Left renal cortex interstitium (tissue), 4 donors: ENCODE measurements at regions not wholly inside any gene's neighbourhood (a gene's known extent, or its start where the extent isn't known, plus 50 kb on each side); places are given as distances from the start of the nearest gene placed in this dataset.

Source experiments
- DNase-seq, 4 donors: peaks; one replicate each; pipeline ENCODE4 v3.0.0-alpha.2; 2013; ENCODE audit warnings: low read depth in 4 of 4, low spot score in 2 of 4, missing footprints in 1 of 4

DNA sequence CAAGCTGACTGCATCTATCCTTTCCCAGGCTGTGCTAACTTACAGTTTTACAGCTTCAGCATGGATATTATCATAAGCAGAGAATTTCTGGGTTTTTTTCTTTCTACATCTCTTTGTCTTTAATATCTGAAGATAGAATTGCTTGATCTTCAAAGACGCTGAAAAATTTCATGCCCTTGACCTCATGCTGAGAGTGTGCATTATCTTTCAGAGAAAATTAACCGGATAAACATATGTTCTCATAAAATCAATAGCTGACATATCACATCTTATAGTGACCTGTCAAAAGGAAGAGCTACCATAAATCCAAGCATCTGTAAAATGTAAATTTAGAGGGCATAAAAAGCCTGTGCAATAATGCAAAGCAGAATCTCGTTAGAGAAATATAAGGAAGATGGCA is 1704.1 kb upstream of the FLRT2 start:
- no peak for DNase-seq

DNA sequence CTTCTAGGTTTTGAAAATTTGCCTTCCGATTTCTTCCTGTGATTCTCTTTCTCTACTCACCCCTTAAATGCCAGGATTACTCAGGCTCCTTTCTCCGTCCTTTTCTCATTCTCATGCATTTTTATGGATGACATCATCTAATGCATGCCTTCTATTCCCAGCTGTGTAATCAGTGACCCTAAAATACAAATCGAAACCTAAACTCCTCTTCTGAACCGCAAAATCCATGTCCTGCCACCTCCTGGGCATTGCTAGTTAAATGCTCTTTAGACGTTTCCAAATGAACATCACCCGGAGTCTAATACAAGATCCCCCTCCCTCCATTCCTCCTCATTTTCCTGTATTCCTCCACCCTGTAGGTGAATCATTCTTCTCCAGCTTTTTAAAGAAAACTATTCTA is 1703.1 kb upstream of the FLRT2 start:
- DNase-seq = no peak

DNA sequence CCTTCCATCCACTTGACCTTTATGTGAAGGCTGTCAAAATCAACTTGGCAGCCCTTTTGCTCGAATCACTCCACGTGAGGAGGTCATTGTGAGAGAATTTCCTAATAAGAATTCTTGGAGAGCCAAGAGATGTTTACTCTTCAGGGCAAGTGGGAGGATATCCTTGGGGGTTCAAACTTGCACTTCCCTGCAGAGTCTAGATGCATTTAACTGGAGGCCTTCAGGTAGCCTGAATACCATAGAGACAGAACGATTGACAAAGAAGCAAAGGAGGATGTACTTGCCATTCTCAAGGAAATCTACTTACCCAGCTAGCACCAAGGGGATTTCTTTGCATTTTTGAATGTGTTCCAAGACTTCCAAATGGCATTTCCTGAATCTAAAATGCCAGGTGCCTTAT is 1702.6 kb upstream of the FLRT2 start:
- DNase-seq = no peak

DNA sequence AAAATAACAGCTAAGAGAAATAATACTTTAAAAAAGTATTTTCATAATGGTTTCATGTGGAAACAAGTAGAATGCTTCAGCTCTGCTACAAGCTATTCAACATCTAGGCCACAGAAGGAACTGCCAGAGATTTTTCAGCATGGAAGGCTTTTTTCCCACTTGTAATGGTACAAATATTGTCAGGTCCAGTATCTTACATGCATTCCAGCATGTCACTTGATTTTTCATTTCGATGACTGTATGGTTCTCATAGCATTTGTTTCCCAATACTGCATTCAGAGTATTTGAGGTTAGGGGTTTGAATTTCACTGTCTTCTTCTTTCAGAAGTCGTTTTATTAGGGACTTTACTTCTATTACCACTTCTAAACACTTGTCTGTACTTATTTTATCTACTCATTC is 1701.5 kb upstream of the FLRT2 start:
- no peak for DNase-seq

DNA sequence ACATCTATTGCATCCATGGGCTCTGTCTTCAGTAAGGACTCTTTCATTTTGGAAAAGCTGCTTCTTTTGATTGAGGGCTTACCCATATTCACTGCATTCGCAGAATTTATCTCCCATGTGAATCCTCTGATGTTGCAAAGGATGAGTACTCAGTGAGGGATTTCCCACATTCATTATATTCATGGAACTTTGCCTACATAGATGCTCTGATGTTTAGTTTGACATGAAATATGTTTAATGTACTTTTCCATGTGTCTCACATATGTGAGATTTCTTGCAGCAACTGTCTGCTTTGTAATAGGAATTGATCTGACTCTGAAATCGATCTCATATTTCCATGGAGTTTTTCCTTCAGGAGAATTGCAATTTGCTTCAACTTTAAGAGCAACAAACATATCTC is 1699.6 kb upstream of the FLRT2 start:
- DNase-seq = no peak

DNA sequence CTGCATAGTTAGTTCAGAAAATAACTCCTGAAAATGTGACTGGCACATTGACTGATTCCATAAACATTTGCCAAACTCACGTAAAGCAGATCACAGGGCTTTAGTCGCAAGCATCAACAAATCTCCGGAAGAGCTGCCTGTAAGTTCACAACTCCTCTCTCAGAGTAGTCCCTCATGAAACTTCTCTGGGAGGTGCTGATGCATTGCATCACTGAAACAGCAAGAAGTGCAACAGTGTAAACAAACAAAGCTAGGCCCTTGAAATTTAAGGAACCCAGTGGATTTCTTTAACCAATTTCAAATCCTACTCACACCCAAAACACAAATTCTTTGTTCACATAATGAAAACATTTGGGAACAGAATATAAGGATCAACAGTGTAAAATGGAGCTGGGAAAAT is 1691.7 kb upstream of the FLRT2 start:
- no peak for DNase-seq

DNA sequence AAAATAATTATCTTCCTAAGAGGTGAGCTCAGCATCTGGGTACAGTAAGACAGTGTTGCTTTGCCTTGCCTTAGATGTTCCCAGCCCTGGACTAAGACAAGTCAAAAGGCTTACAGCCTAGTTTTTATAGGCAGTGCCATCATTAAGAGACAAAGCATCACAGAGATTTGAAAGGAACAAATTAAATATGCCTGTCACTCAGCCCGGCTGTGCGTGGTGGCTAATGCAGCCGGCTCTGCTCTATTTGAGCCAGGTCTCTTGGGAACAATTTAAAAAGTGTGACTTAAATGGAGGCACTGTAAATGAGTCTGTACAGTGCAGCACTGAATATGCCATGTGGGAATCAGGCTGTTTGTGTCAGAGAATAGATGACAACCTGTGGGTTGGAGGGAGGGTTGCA is 1687.4 kb upstream of the FLRT2 start:
- no peak for DNase-seq

DNA sequence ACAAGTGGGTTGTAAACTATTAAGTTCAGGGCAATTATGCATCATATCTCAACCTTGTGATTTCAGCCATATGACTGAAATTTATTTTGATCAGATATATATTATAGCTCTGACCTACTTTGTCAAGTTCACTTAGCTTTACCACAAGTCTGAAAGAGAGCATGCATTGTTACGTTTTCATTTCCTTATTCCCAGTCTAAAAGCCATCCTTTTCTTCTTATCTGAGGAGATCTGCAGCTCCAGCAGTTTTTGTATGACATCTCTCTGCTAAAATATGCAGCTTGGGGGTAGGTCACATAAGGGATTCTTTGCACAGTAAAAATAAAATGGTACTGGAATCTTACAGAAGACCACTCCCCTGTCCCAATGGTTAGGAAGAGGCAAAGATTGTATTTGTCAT is 1682.8 kb upstream of the FLRT2 start:
- no peak for DNase-seq

DNA sequence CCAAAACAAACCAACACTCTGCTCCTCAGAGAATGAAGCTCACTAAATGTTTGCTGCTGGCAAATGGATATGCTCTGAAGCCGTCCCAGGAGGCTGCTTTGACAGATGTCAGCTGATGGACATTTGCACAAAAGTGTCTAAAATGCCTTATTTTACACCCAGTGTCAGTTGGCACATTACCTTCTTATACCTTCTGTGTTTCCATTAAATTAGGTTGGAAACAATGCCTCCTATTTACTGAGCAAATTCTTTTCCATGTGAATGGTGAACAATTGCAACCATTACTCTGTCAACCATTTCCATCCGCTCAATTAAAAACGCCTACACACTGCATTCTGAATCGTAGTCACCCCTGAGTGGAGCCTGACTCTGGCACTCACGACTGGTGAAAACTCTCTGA is 1679.9 kb upstream of the FLRT2 start:
- no peak for DNase-seq

DNA sequence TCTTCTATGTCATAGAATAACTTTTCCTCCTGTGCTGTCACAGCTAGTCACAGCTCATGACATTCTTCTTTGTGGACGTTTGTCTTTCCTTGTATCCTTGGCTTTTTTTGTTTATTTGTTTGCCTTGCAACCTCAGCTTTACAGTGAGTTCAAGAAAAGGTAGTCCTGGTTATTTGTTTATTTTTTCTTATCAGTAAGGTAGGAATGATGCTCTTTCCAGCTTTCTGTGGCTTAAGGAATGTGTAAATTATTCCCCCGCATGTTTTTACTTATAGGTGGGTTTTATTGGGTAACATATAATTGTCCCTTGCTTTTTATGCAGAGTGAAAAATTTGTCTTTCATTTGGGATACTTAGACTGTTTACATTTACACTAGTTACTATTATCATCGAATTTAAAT is 1673.6 kb upstream of the FLRT2 start:
- DNase-seq = no peak

DNA sequence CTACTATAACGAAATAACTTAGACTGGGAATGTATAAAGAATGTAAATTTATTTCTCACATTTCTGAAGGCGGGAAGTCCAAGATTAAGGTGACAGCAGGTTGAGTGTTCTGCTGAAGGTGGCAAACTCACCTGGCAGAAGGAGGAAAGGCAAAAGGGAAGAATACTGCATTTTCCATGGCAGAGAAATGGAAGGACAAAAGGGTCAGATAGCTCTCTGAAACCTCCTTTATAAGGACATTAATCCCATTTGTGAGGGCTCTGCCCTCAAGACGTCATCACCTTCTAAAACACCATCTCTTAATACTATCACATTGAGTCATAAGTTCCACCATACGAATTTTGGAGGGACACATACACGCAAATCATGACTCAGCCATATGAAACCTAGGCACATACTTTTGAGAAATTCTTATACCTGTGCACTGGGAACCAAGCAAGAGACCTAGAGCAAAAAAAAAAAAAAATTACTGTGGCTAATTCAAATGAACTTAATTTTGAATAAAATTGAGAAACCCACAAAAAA is 1669.3 kb upstream of the FLRT2 start:
- no peak for DNase-seq

DNA sequence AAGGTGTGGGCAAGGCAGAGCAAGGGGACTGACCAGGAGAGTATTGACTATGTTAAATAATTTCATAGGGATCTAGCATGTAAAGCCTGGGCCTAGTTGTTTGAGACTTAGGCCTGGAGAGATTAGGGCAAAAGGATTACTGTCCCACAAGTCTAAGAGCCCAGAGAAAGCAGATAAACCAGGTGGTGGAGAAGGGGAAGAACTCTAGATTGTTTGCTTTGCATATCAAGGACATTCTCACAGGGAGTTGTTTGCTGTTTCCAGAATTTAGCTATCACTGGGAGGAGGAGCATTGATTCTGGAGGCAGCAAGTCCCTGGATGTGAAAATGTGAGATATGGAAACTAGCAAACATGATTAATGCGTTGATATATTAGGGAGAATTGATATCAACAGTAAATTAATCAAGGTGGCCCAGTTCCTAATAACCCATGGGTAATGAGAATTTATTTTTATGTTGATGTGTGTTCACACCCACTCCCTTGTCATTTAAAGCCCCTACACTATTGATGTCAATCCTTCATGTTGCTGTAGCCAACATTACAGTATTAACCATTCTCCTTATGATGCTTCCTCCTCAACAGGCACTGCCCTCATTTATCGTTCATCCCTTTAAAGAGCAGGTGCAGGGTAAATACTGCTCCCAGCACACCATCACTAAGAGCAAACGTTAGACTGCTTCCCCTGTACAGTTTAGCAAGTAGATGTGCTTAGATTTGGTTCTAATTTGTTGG is 1666.7 kb upstream of the FLRT2 start:
- no peak for DNase-seq

DNA sequence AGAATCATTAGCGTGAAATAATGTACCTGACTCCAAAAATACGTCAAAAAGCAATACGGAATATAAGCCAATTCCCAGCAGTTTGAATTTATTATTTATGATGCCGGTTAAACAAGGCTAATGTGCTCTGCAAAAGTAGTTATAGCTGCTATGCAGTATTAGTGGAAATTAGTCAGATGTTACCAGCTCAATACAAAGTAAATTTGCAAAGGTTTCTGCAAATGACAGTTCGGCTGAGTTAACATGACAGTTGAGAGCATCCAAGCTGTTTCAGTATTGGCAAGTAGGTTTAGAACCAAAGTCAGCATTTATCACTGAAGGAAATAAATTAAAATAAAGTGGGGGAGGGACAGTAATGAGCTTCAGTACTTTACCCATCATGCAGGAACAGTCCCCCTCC is 1665.8 kb upstream of the FLRT2 start:
- DNase-seq = no peak

DNA sequence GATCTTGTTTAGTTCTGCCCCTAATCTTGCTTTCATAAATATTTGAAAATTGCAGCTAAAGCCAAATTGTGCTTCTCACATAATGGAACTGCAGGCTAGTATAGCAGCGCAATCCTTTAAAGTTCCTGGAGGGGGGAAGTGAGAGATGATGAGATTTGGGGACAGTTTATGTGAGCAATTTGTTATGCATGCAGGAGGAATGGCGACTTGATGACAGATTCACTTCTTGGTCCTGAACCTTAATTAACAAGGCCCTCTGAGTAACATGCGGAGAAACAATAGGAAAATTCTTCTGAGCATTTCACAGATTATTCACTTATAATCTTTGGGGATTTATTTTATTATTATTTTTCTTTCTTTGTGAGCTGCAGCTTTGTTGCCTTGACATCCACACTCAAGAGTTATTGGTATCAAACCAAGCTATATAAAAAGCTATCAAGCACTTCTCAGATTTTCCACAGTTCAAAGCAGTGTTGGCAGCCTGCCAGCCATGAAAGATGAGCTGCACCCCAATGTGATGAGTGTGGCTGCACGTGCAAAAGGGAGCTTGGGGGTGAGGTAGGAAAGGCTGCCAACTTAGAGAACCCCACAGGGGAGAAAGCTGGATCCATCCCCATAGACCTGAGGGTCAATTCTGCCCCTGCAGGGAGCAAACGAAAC is 1662.2 kb upstream of the FLRT2 start:
- DNase-seq = no peak

DNA sequence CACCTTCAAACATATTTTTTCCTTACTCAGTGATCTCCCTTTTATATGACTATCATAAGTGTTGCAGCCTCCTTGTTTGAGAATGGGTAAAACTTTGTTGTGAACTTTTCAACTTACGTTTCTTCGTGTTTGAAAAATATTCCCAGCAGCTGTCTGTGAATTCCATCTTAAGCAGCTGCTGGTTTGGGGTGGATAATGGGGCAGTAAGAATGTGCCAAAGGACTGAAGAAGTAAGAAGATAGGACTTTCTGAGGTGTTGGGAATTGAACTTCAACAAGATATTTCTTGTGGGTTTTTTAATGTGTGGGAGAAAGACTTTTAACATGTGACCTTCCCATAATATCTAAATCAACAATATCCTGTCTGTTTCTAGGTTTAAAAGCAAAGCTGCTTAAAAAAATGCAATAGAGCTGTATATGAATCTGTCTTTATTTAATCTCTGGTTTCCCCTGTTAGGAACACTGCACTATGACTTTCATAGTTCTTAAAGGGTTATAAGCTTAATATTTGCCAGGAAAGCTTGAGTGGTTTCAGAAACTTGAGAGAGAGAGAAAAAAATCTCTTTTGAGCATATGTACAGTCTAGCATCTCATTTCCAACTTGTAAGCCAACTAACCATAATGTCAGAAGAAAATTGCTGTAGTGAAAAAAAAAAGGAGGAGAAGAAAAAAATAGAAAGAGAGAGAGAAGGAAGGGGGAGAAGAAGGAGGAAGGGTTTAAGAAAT is 1659.2 kb upstream of the FLRT2 start:
- DNase-seq = no peak

DNA sequence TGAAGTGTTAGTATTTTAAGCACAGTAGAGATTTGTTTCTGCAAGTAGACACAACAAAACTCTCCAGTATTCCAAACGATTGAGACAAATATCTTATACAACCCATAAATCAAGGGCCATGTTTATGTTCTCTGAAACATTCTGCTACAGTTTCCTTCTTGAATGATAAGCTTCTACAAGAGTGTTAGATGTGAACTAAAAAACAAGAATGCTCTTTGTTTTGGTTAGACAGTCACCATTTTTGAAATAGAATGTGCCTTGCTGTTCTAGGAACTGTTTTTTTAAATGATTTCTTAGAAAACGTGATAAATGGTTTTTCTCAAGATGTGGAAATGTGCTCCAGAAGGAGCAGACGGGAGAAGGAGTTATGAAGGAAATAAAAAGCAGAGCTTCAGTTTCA is 1656.3 kb upstream of the FLRT2 start:
- DNase-seq = no peak

DNA sequence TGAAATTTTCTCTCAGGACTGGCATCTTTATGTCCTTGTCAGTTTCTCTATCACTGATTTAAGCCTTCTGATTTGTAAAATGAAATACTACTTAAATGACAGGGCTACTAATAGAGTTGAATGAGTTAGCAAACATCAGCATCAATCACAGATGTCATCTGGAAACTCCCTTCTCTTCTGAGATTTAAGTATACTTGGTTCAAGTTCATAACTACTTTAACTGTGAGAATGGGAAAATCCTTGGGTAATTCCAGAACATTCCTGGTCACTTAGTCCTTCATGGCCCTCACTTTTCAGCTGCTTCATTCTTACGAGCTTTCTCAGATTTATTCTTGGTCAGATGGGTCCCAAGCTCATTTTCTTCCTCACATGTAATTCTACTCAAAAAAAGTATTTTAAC is 1655.3 kb upstream of the FLRT2 start:
- no peak for DNase-seq

DNA sequence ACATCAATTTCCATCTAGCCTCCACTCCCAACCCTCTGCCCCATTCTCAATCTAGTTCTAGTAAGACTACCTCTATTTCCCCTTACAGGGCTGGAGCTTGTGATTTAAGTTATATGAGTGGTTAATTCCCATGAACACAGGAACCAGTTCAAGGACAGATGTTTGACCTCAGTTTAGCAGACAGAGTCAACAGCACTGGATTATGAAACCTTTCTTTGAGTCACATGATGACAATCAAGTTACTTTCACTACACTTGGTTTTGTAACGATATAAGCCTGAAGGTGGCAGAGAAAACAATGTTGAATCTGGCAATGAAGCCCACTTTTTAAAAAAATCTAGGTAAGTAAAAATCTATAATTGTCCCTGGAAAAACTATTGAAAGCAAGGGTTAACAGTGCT is 1646.2 kb upstream of the FLRT2 start:
- DNase-seq = no peak

DNA sequence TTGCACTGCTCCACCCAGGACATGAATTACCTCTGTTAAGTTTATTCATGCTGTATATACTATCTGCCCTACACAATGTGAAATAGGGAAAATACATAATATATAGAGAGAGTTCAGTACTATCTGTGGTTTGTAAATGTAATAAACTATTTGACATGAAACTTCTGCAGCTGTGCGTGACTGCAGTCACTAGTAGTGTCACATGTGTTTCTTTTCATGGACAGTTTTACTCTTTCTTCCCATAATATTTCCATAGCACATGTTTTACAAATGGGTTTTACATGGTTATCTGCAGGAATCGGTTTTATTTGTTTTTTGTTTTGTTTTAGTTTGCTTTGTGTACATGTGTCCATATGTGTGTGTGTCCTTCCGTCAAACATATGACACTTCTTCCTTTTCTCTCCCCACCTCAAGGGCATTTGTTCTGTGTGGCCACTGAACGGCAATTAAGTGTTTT is 1644.1 kb upstream of the FLRT2 start:
- DNase-seq = peak in 1 of 4 donors; percentile 50

DNA sequence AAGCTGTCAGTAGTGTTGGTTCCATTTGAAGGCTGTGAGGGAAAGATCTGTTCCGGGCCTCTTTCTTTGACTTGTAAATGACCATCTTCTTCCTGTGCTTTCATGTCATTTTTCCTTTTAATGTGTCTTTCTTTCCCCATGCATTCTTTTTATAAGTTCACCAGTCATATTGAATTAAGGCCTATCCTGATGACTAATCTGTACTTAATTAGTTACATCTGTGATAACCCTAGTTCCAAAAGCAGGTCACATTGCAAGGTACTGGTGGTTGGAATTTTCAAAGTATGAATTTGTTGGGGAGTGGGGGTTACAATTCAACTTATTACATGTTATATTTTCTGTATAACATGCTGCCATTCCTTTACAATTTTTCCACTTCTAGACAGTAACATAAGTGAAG is 1642.1 kb upstream of the FLRT2 start:
- DNase-seq = no peak

DNA sequence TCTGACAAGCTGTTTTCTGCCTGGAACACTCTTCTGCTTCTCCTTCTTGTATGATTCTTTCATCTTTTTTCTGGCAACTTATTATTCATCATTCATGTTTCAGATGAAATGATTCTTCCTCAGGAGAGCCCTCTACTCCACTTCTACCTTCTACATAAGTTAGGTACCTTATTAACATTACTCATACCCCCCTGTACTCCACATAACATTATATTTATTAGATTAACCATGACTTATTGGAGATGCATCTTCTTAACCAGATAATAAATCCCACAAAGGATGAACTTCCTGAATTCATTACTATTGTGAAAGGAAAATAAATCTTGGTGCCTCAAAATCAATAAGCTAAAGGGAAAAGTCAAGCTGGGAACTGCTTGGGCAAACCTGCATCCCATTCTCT is 1636.5 kb upstream of the FLRT2 start:
- DNase-seq = no peak

DNA sequence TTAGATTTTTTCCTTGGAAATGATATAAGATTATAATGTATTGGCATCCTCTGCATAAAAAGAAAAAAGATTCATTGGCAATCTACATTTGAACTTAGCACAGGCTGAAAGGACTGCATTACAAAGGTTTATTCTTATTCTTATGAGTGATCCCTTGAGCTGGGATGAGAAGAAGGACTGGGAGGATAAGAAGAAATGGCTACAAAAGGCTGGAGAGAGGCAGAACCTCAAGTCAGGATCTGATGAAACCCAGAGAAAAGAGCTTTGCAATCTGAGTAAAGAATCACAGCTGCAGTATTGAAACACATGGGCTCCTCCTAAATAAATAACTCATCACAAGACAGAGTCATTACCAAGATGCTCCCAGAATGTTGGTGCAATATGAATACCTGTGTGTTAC is 1635.4 kb upstream of the FLRT2 start:
- no peak for DNase-seq
